BLaER1 treated with 17β-estradiol and CSF1 and Interleukin-3, amounts not matched to agents 10 nM and 100 nM (cell line): ENCODE measurements at regions not wholly inside any gene's neighbourhood (a gene's known extent, or its start where the extent isn't known, plus 50 kb on each side); places are given as distances from the start of the nearest gene placed in this dataset.

Experiments
- H3K27ac ChIP-seq, 11 experiments: shearing (Covaris generic); formaldehyde crosslinking; 2 replicates each; pipeline ENCODE4 v1.8.1; 2022
- H3K27me3 ChIP-seq, 11 experiments: shearing (Covaris generic); formaldehyde crosslinking; 2 replicates each; pipeline ENCODE4 v1.8.1; 2022
- H3K36me3 ChIP-seq, 11 experiments: shearing (Covaris generic); formaldehyde crosslinking; 2 replicates each; pipeline ENCODE4 v1.8.1; 2022
- H3K4me1 ChIP-seq, 10 experiments: shearing (Covaris generic); formaldehyde crosslinking; 2 replicates each; pipeline ENCODE4 v1.8.1; 2022
- H3K4me2 ChIP-seq, 11 experiments: shearing (Covaris generic); formaldehyde crosslinking; 2 replicates each; pipeline ENCODE4 v1.8.1; 2022
- H3K4me3 ChIP-seq, 10 experiments: shearing (Covaris generic); formaldehyde crosslinking; 2 replicates each; pipeline ENCODE4 v1.8.1; 2022
- H3K9ac ChIP-seq, 11 experiments: shearing (Covaris generic); formaldehyde crosslinking; 2 replicates each; pipeline ENCODE4 v1.8.1; 2022
- H3K9me3 ChIP-seq, 11 experiments: shearing (Covaris generic); formaldehyde crosslinking; replicated peaks in 1 of 11; 2 replicates each; pipeline ENCODE4 v1.8.1; 2022
- H4K20me1 ChIP-seq, 11 experiments: shearing (Covaris generic); formaldehyde crosslinking; 2 replicates each; pipeline ENCODE4 v1.8.1; 2022
- Cebpa-rat ChIP-seq, 11 experiments: shearing (Covaris generic); IDR thresholded peaks; 2 replicates each; pipeline ENCODE4 v1.8.1; 2022

DNA sequence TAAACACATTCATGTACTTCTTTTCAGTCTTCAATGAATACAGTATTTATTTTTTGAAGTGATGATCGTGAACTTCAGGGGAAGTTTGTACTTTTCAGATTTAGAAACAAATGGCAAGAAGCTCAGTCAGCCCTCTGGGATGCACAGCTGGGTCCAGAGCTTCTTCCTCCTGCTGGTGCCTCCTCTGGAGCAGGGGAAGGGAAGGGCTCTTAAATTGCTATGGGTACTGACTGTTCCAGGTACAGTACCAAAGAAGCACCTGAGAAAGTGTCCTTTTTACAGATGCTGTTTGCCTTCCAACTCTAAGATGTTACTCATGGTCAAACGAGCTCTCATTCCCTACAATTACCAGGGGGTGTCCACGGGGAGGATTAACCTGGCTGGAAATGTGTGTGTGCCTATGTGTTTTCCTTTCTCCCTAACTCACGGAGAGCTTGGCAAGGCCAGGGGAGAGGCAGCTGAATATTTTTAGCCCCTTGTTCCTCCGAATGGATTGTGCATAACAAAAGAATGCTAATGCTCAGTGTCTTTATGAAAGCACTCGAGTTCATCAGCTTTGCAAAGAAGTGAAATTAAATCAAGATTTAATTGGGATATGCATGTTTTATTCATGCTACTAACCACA lies 313.7 kb upstream of the CADM1 start:
- H3K4me2 ChIP-seq, result no peak overlapping the region
- H3K4me1 ChIP-seq, result no peaks in the 10 kb centered on the region
- no peaks in the 10 kb centered on the region for H3K27me3 ChIP-seq
- no peaks in the 10 kb centered on the region for H3K36me3 ChIP-seq
- no peak overlapping the region for H3K4me3 ChIP-seq
- H3K9me3 ChIP-seq, result peaks cover 11 to 34% (median 22%) of the 10 kb centered on the region in 11 experiments
- H3K9ac ChIP-seq, result no peak overlapping the region
- no peak for TF ChIP-seq Cebpa-rat (IDR thresholded peaks at IDR 0.05)
- no peak overlapping the region for H3K27ac ChIP-seq
- H4K20me1 ChIP-seq, result no peaks in the 10 kb centered on the region

DNA sequence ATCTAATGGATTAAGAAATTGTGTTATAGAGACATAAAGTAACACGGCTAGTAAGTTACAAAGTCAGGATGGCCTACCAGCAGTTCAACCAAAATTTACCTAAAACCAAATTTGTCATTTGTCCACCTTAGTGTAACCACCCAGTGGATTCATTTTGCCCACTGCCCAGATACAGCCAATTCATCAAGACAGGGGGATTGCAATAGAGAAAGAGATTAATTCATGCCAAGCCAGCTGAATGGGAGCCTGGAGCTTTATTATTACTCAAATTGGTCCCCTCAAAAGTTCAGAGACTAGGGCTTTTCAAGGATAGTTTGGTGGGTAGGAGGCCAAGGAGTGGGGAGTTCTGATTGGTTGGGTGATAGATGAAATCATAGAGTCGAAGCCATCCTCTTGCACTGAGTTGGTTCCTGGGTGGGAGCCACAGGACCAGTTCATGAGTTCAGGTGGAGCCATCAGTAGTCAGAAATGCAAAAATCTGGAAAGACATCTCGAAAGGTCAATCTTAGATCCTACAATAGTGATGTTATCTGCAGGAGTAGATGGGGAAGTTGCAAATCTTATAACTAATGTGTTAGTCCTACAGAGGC lies 304.2 kb upstream of the CADM1 start:
- H3K27ac ChIP-seq, result no peak overlapping the region
- H3K4me2 ChIP-seq, result no peak overlapping the region
- H3K27me3 ChIP-seq, result no peaks in the 10 kb centered on the region
- H3K36me3 ChIP-seq, result no peaks in the 10 kb centered on the region
- no peak for TF ChIP-seq Cebpa-rat (IDR thresholded peaks at IDR 0.05)
- H3K9ac ChIP-seq, result no peak overlapping the region
- H3K4me3 ChIP-seq, result no peak overlapping the region
- H4K20me1 ChIP-seq, result no peaks in the 10 kb centered on the region
- H3K4me1 ChIP-seq, result peaks cover 0 to 6% (median 5%) of the 10 kb centered on the region in 10 experiments; a peak in 6 of 20 replicates
- H3K9me3 ChIP-seq, result peaks cover 22 to 34% (median 30%) of the 10 kb centered on the region in 11 experiments

- no peak overlapping the region for H3K4me2 ChIP-seq
- no peaks in the 10 kb centered on the region for H3K27me3 ChIP-seq
- H3K4me1 ChIP-seq, result peaks cover 0 to 6% (median 5%) of the 10 kb centered on the region in 10 experiments; a peak in 6 of 20 replicates
- H3K9ac ChIP-seq, result no peak overlapping the region
- no peak for TF ChIP-seq Cebpa-rat (IDR thresholded peaks at IDR 0.05)
- H3K9me3 ChIP-seq, result peaks cover 22 to 34% (median 30%) of the 10 kb centered on the region in 11 experiments
- H3K4me3 ChIP-seq, result no peak overlapping the region
- no peak overlapping the region for H3K27ac ChIP-seq
- no peaks in the 10 kb centered on the region for H4K20me1 ChIP-seq
- H3K36me3 ChIP-seq, result no peaks in the 10 kb centered on the region
Observed at GRCh38 chr11:115806056-115806455, 301.8 kb upstream of the CADM1 start.

GRCh38 chr11:115803073-115803740 lies 299.0 kb upstream of the CADM1 start:
- Histone ChIP-seq H3K4me3 (no peak overlapping the region), H3K4me2 (no peak overlapping the region), H3K9me3 (peaks cover 8 to 15% (median 12%) of the 10 kb centered on the region in 11 experiments; a peak in 21 of 22 replicates), H3K27me3 (no peaks in the 10 kb centered on the region), H3K36me3 (no peaks in the 10 kb centered on the region), H3K9ac (no peak overlapping the region), H4K20me1 (no peaks in the 10 kb centered on the region), H3K4me1 (peaks cover 0 to 6% (median 5%) of the 10 kb centered on the region in 10 experiments; a peak in 6 of 20 replicates), H3K27ac (no peak overlapping the region)
- TF ChIP-seq Cebpa-rat (IDR thresholded peaks at IDR 0.05), result no peak

DNA sequence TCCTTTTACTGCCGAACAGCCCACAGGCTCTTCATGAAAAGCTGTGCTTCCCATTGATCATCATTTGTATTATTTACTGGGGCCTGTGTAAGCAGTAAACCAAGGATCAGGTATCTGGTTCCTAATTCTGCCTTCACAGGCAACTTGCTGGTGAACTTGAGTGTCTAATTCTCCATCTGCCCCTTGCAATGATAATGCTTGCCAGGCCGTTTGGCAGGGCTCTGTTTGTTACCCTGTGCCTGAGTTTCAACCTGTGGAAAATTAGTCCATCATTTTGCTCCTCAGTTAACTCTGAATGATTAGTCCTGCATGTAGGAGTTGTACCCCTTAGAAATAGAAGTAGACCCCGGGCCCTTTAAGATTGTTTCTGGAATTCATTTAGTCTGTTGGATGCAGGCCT lies 298.4 kb upstream of the CADM1 start:
- no peaks in the 10 kb centered on the region for H3K36me3 ChIP-seq
- H3K27me3 ChIP-seq, result no peaks in the 10 kb centered on the region
- no peaks in the 10 kb centered on the region for H4K20me1 ChIP-seq
- H3K4me3 ChIP-seq, result no peak overlapping the region
- no peak overlapping the region for H3K9ac ChIP-seq
- no peak overlapping the region for H3K4me2 ChIP-seq
- H3K9me3 ChIP-seq, result peaks cover 2 to 9% (median 6%) of the 10 kb centered on the region in 11 experiments; a peak in 20 of 22 replicates
- H3K27ac ChIP-seq, result no peak overlapping the region
- no peak for TF ChIP-seq Cebpa-rat (IDR thresholded peaks at IDR 0.05)
- peaks cover 0 to 6% (median 5%) of the 10 kb centered on the region in 10 experiments; a peak in 6 of 20 replicates for H3K4me1 ChIP-seq

DNA sequence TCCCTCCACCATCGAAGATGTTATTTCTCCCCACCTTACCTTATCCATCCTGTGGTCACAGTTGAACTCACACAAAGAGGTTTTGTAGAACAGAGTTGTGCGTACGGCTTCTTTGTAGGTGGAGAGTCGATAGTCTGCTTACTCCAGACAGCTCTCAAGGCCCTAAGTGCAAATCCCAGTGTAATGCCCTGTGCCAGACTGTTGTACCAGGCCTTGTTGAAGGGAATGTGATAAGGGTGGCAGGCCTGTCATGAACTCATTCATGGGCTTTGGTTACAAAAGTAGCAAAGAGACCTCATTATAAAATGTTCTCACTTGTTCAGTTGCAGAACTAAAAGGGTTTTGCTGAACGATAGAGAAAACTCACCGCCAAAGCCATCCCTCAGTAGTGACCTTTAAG lies 288.7 kb upstream of the CADM1 start:
- TF ChIP-seq Cebpa-rat (IDR thresholded peaks at IDR 0.05), result no peak
- H3K4me3 ChIP-seq, result no peak overlapping the region

DNA sequence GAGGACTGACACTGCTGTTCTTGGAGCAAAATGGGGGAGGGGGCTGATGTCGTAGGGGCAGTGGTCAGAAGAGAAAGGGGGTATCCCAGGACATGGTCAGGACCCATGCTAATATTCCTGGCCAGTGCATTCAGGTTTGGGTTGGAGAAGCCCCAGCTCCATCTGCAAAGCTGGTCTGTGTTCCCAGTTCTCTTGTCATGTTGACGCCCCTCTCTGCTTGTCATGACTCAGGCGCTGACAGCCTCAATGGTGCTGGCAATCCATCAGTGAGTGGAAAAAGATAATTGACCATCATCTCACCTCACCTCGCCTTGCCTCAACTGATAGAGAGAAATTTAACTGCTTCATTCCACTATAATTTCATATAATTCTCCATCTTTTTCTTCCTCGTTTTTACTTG lies 283.1 kb upstream of the CADM1 start:
- no peak for TF ChIP-seq Cebpa-rat (IDR thresholded peaks at IDR 0.05)
- Histone ChIP-seq H3K27me3 (no peaks in the 10 kb centered on the region), H3K27ac (no peak overlapping the region), H3K4me1 (no peaks in the 10 kb centered on the region), H4K20me1 (no peaks in the 10 kb centered on the region), H3K4me2 (no peak overlapping the region), H3K9me3 (peaks cover 0 to 15% (median 2%) of the 10 kb centered on the region in 11 experiments; a peak in 9 of 22 replicates), H3K9ac (no peak overlapping the region), H3K4me3 (no peak overlapping the region), H3K36me3 (no peaks in the 10 kb centered on the region)

More for the DNA sequence above, 288.7 kb upstream of the CADM1 start:
- Histone ChIP-seq H4K20me1 (no peaks in the 10 kb centered on the region), H3K4me1 (no peaks in the 10 kb centered on the region), H3K9ac (no peak overlapping the region), H3K4me2 (no peak overlapping the region), H3K27me3 (no peaks in the 10 kb centered on the region), H3K9me3 (peaks cover 0 to 6% (median 0%) of the 10 kb centered on the region in 11 experiments; a peak in 1 of 22 replicates), H3K27ac (no peak overlapping the region), H3K36me3 (no peaks in the 10 kb centered on the region)

- Histone ChIP-seq H3K4me1 (no peaks in the 10 kb centered on the region), H3K27me3 (no peaks in the 10 kb centered on the region), H3K4me3 (no peak overlapping the region), H3K36me3 (no peaks in the 10 kb centered on the region), H4K20me1 (no peaks in the 10 kb centered on the region), H3K9me3 (peaks cover 0 to 23% (median 6%) of the 10 kb centered on the region in 11 experiments; a peak in 9 of 22 replicates), H3K4me2 (no peak overlapping the region), H3K27ac (no peak overlapping the region), H3K9ac (no peak overlapping the region)
- no peak for TF ChIP-seq Cebpa-rat (IDR thresholded peaks at IDR 0.05)
Observed at GRCh38 chr11:115784796-115785521, 280.7 kb upstream of the CADM1 start.
